DOHH2 (cell line): ENCODE measurements at regions not wholly inside any gene's neighbourhood (a gene's known extent, or its start where the extent isn't known, plus 50 kb on each side); places are given as distances from the start of the nearest gene placed in this dataset.
"Not testable (repeated sequence)": the region's sequence is repeated elsewhere in the genome, so short reads cannot be mapped to it uniquely, and the experiment has no call there.

Source experiments
- H3F3A ChIP-seq: fragments of 200-600 bp; sonication (generic), shearing (Covaris generic); 2 replicates; pipeline ENCODE4 v1.6.0; 2016; ENCODE audit warnings: antibody characterized with exemption, mild to moderate bottlenecking; ENCODE audit not compliant: control insufficient read depth, insufficient read depth
- H3K27ac ChIP-seq: fragments of 200-600 bp; sonication (generic); 2 replicates; pipeline ENCODE4 v1.5.1; 2014; ENCODE audit warnings: low read depth, mild to moderate bottlenecking, low read length, moderate library complexity
- H3K27me3 ChIP-seq: fragments of 200-600 bp; sonication (generic); 2 replicates; pipeline ENCODE4 v1.6.1; 2014; ENCODE audit warnings: mild to moderate bottlenecking, low read length, mixed read lengths; ENCODE audit not compliant: control insufficient read depth
- H3K36me3 ChIP-seq: fragments of 200-600 bp; sonication (generic); 2 replicates; pipeline ENCODE4 v1.6.1; 2014; ENCODE audit warnings: mild to moderate bottlenecking, low read length, moderate library complexity, mixed read lengths; ENCODE audit not compliant: control insufficient read depth
- H3K4me1 ChIP-seq: fragments of 200-600 bp; sonication (generic); 2 replicates; pipeline ENCODE4 v1.6.1; 2014; ENCODE audit warnings: mild to moderate bottlenecking, low read length, mixed read lengths; ENCODE audit not compliant: control insufficient read depth
- H3K4me2 ChIP-seq: fragments of 200-600 bp; sonication (generic); 2 replicates; pipeline ENCODE4 v1.6.0; 2014; ENCODE audit warnings: mild to moderate bottlenecking, low read length, moderate library complexity
- H3K4me3 ChIP-seq: fragments of 200-600 bp; sonication (generic); 2 replicates; pipeline ENCODE4 v1.5.1; 2014; ENCODE audit warnings: mild to moderate bottlenecking, low read length, mixed read lengths
- H3K79me2 ChIP-seq: fragments of 200-600 bp; sonication (generic); 2 replicates; pipeline ENCODE4 v1.6.1; 2014; ENCODE audit warnings: mild to moderate bottlenecking, low read length, mixed read lengths; ENCODE audit not compliant: control insufficient read depth
- H3K9me2 ChIP-seq: fragments of 200-600 bp; sonication (generic); replicated peaks from 2 replicates; pipeline ENCODE4 v1.6.1; 2014; ENCODE audit warnings: mild to moderate bottlenecking, low read length, mixed read lengths; ENCODE audit not compliant: control insufficient read depth
- H3K9me3 ChIP-seq: fragments of 200-600 bp; sonication (generic); 2 replicates; pipeline ENCODE4 v1.6.1; 2014; ENCODE audit warnings: antibody characterized with exemption, low read length, mixed read lengths; ENCODE audit not compliant: control insufficient read depth, insufficient read depth
- H4K20me1 ChIP-seq: fragments of 200-600 bp; sonication (generic); 2 replicates; pipeline ENCODE4 v1.6.0; 2014; ENCODE audit warnings: low read depth, mild to moderate bottlenecking, antibody characterized with exemption, low read length, moderate library complexity; ENCODE audit not compliant: control insufficient read depth, insufficient read depth
- EZH2phosphoT487 ChIP-seq: fragments of 200-600 bp; sonication (generic); IDR thresholded peaks from 2 replicates; pipeline ENCODE4 v1.6.1; 2017; ENCODE audit warnings: borderline replicate concordance, mild to moderate bottlenecking, antibody characterized with exemption, low read length, moderate library complexity, mixed read lengths
- TF ChIP-seq, protein P1 (sequence below): fragments of 200-600 bp; sonication (generic); IDR thresholded peaks from one replicate; pipeline ENCODE4 v1.5.1; 2014; ENCODE audit warnings: antibody characterized with exemption, mild to moderate bottlenecking, low read depth, low read length; ENCODE audit not compliant: poor library complexity, severe bottlenecking

DNA sequence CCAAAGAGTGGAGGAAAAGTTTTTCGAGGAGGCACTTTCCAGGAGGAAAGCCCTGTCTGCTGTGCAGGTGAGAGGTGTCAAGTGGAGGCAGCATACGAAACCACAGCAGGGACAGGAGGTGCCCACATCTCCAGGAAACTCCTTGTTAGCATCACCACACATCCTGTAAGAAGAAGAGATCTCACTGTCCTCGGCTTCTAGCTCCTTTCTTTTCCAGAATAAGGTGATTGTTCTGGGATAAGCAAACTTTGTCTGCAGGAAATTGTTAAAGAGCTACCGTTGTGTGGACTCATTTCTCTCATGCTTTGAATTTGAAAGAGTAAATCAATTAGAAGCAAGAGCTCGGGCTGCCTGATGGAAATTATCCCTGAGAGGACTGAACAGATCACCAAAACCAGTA is 269.4 kb downstream of the CXCL12 start:
- H3K9me3 ChIP-seq = no peaks in the 10 kb centered on the region
- H3F3A ChIP-seq = no peaks in the 10 kb centered on the region
- no peaks in the 10 kb centered on the region for H3K79me2 ChIP-seq
- no peak overlapping the region for H3K27ac ChIP-seq
- no peaks in the 10 kb centered on the region for H4K20me1 ChIP-seq
- H3K36me3 ChIP-seq = no peaks in the 10 kb centered on the region
- no peaks in the 10 kb centered on the region for H3K4me1 ChIP-seq
- no peak overlapping the region for H3K4me3 ChIP-seq
- no peaks in the 10 kb centered on the region for H3K9me2 ChIP-seq
- H3K27me3 ChIP-seq = no peaks in the 10 kb centered on the region
- no peak overlapping the region for H3K4me2 ChIP-seq
- TF ChIP-seq, protein P1, sequence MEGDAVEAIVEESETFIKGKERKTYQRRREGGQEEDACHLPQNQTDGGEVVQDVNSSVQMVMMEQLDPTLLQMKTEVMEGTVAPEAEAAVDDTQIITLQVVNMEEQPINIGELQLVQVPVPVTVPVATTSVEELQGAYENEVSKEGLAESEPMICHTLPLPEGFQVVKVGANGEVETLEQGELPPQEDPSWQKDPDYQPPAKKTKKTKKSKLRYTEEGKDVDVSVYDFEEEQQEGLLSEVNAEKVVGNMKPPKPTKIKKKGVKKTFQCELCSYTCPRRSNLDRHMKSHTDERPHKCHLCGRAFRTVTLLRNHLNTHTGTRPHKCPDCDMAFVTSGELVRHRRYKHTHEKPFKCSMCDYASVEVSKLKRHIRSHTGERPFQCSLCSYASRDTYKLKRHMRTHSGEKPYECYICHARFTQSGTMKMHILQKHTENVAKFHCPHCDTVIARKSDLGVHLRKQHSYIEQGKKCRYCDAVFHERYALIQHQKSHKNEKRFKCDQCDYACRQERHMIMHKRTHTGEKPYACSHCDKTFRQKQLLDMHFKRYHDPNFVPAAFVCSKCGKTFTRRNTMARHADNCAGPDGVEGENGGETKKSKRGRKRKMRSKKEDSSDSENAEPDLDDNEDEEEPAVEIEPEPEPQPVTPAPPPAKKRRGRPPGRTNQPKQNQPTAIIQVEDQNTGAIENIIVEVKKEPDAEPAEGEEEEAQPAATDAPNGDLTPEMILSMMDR = no peak
- TF ChIP-seq EZH2phosphoT487 = no peak

DNA sequence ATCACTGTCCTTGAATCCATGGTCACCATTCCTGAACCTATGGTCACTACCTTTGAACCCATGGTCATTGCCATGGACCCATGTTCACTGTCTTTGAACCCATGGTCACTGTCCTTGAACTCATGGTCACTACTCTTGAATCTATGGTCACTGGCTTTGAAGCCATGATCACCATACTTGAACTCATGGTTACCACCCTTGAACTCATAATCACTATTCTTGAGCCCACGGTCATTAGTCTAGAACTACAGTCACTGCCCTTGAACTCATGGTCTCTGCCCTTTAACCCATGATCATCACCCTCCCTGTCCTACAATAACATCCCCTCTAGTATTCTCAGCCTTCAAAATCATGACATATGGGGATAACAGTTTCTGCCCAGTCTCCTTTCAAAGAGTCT is 270.5 kb downstream of the CXCL12 start:
- H3K27ac ChIP-seq = no peak overlapping the region
- H3K9me2 ChIP-seq = no peaks in the 10 kb centered on the region
- no peaks in the 10 kb centered on the region for H3K36me3 ChIP-seq
- TF ChIP-seq, protein P1 = no peak
- no peak for TF ChIP-seq EZH2phosphoT487
- no peaks in the 10 kb centered on the region for H3K79me2 ChIP-seq
- H3F3A ChIP-seq = no peaks in the 10 kb centered on the region
- H3K4me2 ChIP-seq = no peak overlapping the region
- H3K4me3 ChIP-seq = no peak overlapping the region
- H3K27me3 ChIP-seq = no peaks in the 10 kb centered on the region
- no peaks in the 10 kb centered on the region for H3K4me1 ChIP-seq
- H3K9me3 ChIP-seq = no peaks in the 10 kb centered on the region
- H4K20me1 ChIP-seq = no peaks in the 10 kb centered on the region

DNA sequence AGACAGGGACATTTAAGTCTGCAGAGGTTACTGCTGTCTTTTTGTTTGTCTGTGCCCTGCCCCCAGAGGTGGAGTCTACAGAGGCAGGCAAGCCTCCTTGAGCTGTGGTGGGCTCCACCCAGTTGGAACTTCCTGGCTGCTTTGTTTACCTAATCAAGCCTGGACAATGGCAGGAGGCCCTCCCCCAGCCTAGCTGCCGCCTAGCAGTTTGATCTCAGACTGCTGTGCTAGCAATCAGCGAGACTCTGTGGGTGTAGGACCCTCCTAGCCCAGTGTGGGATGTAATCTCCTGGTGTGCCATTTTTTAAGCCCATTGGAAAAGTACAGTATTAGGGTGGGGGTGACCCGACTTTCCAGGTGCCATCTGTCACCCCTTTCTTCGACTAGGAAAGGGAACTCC is 272.6 kb downstream of the CXCL12 start:
- H3F3A ChIP-seq, H4K20me1 ChIP-seq, H3K27me3 ChIP-seq, H3K79me2 ChIP-seq, H3K4me1 ChIP-seq, H3K9me2 ChIP-seq, H3K36me3 ChIP-seq, H3K9me3 ChIP-seq, H3K27ac ChIP-seq, H3K4me2 ChIP-seq, H3K4me3 ChIP-seq: not testable (repeated sequence)

DNA sequence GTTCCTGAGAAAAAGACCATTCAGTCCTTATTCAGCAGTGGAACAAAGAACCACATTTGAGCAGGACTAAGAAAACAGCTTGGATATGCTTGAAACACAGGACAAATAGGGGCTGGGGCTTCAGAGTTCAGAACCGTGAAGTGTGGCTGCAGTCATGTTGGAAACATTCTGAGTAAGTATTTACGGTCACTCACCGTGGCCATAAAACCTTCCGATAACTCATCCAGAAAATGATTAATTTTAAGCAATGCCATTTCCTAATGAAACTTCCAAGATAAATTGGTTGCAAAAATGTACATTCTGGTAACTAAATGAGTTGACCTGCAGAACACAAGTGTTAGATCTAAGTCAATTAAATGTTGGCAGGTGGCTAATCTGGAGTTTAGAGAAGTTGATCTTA is 279.2 kb downstream of the CXCL12 start:
- TF ChIP-seq, protein P1 = no peak
- TF ChIP-seq EZH2phosphoT487 = no peak
- H4K20me1 ChIP-seq = no peaks in the 10 kb centered on the region
- no peaks in the 10 kb centered on the region for H3K4me1 ChIP-seq
- H3K4me2 ChIP-seq = no peak overlapping the region
- no peaks in the 10 kb centered on the region for H3K36me3 ChIP-seq
- no peaks in the 10 kb centered on the region for H3K27me3 ChIP-seq
- H3K27ac ChIP-seq = no peak overlapping the region
- no peaks in the 10 kb centered on the region for H3K9me2 ChIP-seq
- no peak overlapping the region for H3K4me3 ChIP-seq
- H3F3A ChIP-seq = no peaks in the 10 kb centered on the region
- H3K9me3 ChIP-seq = no peaks in the 10 kb centered on the region
- no peaks in the 10 kb centered on the region for H3K79me2 ChIP-seq
